GM12872 (cell line): ENCODE measurements at regions not wholly inside any gene's neighbourhood (a gene's known extent, or its start where the extent isn't known, plus 50 kb on each side); places are given as distances from the start of the nearest gene placed in this dataset.

Source experiments
- TF ChIP-seq, protein P1 (sequence below): IDR thresholded peaks from 3 replicates; pipeline ENCODE4 v1.5.1; 2011; ENCODE audit warnings: low read depth, mild to moderate bottlenecking, low read length, moderate library complexity; ENCODE audit not compliant: insufficient read depth

DNA sequence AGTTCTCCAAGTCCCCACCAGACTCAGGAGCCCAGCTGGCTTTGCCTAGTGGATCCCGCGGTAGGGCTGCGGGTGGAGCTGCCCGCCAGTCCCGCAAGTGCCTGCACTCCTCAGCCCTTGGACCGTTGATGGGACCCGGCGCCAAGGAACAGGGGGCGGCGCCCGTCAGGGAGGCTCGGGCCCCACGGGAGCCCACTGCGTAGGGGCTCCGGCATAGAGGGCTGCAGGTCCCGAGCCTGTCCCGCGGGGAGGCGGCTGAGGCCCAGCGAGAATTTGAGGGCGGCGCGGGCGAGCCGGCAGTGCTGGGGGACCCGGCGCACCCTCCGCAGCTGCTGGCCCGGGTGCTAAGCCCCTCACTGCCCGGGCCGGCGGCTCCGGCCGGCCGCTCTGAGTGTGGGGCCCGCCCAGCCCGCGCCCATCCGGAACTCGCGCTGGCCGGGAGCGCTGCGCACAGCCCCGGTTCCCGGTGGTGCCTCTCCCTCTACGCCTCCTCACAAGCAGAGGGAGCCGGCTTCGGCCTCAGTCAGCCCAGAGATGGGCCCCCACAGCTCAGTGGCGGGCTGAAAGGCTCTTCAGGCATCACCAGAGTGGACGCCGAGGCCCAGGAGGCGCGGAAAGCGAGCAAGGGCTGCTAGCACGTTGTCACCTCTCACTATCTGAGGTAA lies 452.4 kb upstream of the LRFN5 start:
- TF ChIP-seq, protein P1, sequence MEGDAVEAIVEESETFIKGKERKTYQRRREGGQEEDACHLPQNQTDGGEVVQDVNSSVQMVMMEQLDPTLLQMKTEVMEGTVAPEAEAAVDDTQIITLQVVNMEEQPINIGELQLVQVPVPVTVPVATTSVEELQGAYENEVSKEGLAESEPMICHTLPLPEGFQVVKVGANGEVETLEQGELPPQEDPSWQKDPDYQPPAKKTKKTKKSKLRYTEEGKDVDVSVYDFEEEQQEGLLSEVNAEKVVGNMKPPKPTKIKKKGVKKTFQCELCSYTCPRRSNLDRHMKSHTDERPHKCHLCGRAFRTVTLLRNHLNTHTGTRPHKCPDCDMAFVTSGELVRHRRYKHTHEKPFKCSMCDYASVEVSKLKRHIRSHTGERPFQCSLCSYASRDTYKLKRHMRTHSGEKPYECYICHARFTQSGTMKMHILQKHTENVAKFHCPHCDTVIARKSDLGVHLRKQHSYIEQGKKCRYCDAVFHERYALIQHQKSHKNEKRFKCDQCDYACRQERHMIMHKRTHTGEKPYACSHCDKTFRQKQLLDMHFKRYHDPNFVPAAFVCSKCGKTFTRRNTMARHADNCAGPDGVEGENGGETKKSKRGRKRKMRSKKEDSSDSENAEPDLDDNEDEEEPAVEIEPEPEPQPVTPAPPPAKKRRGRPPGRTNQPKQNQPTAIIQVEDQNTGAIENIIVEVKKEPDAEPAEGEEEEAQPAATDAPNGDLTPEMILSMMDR: no peak

DNA sequence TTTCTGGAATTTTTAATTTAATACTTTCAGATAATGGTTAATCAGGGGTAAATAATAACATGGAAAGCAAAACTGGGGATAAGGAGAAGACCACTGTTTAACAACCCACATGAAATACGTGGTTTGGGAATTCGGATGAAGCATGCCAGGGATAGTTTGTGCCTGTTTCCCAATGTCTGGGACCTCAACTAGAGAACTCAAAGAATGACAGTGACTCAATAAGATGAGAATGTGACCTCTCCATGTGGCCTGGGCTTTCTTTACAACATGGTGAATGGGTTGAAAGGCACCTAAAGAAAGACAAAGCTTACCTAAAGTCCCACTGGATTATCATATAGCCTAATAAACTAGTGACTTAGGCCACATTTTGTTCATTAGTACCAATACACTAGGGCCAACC lies 460.3 kb upstream of the LRFN5 start:
- TF ChIP-seq, protein P1: no peak

DNA sequence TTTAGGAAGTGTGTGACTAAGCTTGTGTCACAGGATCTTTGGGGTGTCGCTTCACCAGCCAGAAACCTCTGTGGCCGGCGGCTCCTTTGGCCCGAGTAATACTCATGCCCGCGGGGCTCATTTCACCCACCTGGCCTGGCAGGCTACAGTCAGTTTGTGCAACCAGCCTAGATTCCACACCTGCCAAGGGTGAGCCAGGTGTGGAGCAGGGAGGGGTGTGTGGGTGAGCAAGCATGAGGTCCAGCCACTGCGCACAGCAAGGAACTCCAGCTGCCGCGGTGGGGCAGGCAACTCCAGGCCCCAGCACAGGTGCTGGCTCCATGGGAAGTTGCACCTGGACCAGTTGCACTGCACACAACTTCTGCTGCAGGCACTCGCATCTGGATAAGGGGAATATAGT lies 462.3 kb upstream of the LRFN5 start:
- TF ChIP-seq, protein P1: no peak

DNA sequence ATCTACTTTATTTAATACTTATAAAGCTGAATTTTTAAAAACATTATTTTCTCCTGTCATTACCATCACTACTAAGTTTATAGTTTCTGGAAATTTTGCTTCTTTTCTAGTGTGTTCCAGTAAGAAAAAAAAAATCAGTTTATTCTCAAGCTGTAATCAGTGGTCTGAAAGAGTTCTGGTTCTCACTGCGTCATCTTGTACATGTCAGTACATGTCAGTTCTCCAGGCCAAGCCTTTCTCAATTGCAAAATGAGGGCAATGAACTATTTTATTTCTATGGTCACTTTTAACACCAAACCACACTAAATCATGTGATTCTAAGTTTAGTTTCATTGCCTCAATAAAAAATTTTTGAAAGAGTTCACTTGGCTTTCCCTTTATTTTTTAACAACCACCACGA lies 468.9 kb upstream of the LRFN5 start:
- TF ChIP-seq, protein P1: no peak

DNA sequence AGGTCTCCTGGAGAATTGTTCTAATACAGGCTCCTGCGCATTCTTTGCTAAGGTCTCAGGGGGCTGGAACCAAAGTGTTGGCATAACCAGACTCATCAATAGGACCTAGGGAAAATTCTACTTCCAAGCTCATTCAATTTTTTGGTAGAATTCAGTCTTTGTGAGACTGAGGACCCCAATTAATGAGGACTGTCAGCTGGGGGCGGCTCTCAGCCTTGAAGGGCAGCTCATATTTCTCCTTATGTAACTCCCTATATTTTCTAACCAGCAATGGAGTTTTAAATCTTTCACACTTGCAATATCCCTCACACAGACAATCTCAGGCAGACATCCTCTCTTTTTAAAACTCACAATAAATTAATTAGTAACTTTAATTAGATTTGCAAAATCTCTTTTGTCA lies 476.4 kb upstream of the LRFN5 start:
- TF ChIP-seq, protein P1: no peak

DNA sequence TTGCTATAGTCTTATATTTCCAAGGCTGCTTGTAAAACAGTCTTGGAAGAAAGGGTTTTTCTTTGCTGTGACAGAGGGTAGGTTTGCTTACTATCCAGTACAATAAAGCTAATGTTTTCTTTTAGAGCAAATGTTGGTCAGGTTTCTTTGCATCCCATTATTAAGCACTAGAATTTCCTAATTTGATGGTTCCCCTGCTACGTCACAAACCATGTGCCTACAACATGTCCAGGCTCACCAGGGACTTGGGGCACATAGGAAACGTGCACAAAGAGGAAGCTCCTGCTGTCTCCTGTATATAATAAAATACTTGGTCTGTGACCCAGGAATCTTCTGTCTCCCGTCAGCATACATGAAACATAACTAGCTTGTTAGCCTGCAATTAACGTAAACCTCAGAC lies 486.3 kb upstream of the LRFN5 start:
- TF ChIP-seq, protein P1: no peak

DNA sequence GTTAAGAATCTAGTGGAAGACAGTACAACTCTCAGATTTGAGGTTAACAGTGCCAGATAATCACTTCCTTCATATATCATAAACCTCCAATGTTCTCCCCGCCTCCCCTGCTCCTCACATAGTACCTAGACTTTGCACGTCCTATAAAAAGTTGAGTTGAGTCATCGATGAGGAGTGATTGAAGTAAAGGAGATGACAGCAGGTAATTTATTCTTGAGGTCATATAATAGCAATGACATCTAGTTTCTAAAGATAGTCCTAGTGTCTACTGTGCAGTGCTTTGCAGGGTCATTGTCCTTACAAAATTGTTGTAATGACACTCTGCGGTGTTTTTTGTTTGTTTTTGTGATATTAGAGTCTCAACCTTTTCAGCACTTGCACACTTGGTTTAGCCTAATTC lies 510.5 kb upstream of the LRFN5 start:
- TF ChIP-seq, protein P1: no peak

DNA sequence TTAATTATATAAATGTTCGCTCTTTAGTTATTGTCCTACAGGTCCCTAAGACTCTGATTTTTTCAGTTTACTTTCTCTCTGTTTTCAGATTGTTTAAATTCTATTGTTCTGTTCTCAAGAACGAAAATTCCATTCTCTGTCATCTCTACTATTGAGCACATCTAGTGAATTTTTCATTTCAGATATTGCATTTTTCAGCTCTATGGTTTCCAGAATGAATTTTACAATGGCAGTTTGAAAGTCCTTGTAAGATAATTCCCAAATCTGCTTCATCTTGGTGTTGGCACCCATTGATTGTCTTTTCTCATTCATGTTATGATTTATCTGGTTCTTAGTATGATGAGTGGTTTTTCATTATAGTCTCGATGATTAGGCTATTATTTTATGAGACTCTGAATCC lies 519.6 kb upstream of the LRFN5 start:
- TF ChIP-seq, protein P1: no peak
